G401.6 (cell line): ENCODE measurements at regions not wholly inside any gene's neighbourhood (a gene's known extent, or its start where the extent isn't known, plus 50 kb on each side); places are given as distances from the start of the nearest gene placed in this dataset.
A peak's percentile ranks its signal among the peaks of the same experiment; 100 is the strongest.
"Not testable (repeated sequence)": the region's sequence is repeated elsewhere in the genome, so short reads cannot be mapped to it uniquely, and the experiment has no call there.

Experiments
- FAIRE-seq: peaks from 2 replicates; lab custom pipeline; 2012; peaks lifted over from hg19 to GRCh38; lab: Jason Lieb, UNC

DNA sequence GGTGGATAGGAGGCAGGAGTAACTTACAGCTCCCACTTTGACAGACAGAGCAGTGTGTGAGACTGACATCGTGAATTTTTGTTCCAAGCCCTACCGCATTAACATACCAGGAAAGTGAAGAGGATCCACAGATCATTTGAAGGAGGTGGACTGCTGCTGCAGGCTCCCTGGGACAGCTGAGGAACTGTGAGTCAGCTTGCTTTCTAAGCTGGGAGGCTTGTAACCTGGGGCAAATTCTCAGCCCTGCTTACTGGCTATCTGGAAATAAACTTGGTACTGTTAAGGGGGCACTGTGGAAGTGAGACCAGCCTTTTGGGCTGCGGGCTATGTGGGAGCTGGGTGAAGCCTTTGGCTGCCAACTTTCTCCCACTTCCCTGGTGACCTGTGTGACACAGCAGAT lies 1202.5 kb downstream of the DNAJB9 start:
- no peak for FAIRE-seq

DNA sequence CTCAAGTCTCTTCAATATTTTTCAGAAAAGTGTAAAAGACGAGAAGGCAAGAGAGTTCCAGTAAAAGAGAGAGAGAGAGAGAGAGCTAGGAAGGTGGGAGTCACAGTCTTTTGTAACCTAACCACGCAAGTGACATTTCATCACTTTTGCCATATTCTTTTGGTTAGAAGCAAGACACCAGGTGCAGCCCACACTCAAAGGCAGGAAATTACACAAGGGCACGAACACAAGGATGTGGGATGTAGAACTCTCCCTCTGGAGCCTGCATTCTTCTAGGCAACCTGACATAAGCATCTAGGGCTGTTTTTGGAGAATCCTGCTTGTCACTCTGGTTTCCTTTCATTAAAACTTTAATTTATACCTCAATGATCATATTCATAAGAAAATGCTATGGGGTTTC lies 1213.1 kb downstream of the DNAJB9 start:
- FAIRE-seq: no peak

DNA sequence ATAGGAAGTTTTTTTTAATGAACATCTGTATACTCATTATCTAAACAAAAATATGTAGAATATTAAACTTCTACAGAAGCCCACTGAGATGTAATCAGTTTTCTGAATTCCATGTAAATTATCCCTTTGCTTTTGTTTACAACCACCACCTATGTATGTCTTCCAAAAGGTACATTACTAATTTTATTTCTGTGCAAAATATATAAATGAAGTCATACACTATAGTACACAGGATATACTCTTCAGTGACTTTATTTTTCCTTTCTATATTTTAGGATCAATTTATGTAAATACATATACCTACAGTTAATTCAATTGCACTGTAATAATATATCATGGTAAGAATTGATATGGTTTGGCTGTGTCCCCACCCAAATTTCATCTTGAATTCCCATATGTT lies 1236.9 kb downstream of the DNAJB9 start:
- FAIRE-seq: no peak

DNA sequence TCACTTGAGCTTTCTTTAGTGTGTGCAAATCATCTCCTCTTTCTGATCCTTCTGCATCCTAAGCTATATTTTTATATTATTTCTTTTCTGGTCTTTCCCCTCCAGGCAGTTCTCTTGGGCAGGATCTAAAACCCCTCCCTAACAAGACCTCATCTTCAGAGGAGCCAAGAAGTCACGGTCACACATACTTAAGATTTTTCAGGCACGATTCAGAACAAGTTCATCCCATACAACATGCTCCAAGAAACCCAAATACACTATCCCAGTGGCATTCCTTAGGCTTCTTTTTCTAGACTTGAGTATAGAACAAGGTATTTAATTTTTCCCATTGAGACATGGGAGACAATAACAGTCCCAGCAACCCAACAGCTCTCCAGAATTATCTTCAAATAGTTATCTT lies 1251.5 kb downstream of the DNAJB9 start:
- no peak for FAIRE-seq

DNA sequence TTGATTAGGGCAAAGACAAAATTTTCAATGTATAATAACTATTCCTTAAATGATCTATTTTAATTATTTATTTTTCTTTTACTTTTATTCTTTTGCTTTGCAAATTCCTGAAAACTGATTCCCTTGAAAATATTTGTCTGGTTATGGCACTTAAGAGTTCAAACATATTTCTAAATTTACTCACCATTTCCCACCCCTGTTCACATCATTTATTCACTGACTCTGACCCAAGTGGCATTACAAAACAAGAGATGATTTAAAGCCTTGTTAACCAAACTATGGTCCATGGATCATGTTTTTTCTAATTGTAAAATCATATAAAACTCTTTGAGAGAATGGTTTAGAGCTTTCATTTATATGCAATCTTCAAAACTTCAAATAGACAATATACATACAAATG lies 1256.1 kb upstream of the LRRN3 start:
- no peak for FAIRE-seq

GRCh38 chr7:109835577-109835976 lies 1255.3 kb upstream of the LRRN3 start:
- no peak for FAIRE-seq

DNA sequence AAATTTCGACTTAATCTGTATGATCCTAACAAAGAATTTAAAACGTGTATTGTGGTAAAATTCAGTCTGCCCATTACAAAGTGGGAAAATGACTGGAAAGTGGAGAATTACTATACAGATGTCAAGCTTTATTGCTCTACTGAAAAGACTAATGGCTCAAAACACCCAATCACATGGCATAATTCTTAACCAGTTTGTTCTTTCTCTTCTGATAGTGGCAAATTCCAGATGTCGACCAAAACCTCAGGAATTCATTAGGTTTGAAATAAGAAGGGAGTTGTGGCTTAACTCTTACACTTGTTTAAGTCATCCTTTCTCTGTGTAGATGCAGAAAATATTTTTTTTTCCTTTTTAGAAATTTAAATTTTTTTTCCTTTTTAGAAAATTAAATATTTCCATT lies 1254.9 kb upstream of the LRRN3 start:
- no peak for FAIRE-seq

DNA sequence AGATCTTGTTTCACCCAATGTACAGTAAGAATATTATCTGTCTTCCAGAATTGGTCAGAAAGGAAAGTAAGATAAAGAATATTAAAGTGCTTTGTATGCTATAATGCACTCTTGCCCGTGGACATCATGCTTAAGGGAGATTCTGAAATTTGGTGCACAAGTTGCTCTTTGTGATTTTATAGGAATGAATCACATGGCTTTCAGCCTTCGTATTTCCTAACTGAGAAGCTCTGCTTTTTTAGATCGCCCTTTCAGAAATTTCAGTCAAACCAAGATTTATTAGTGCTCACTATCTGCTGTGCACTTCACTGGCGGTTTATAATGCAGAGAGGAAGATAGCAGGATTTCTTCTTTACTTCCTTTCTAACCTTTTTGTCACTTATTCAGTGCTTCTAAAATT lies 1248.5 kb upstream of the LRRN3 start:
- FAIRE-seq: no peak

GRCh38 chr7:109844362-109844761 lies 1246.6 kb upstream of the LRRN3 start:
- FAIRE-seq: peak; percentile 37

DNA sequence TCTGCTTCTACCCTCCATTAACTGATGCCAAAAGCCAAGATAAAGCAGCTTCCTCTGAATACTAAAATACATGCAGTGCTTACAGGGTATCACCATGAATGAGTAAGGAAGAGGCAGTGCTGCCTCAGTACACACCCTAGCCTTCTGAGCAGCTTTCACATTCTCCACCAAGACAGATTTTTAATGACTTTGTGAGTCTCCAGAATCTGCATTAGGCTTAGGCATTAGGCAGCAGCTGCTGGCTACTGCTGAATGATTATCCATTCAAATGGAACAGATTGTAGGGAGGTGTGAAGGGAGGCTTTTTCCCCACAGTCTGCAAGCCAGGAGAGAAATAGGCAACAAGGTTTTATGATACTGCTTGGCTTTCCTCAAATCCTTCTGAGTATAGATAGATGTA lies 1226.7 kb upstream of the LRRN3 start:
- no peak for FAIRE-seq

- FAIRE-seq: no peak
These were observed 1222.6 kb upstream of the LRRN3 start for GRCh38 chr7:109868215-109868860.

DNA sequence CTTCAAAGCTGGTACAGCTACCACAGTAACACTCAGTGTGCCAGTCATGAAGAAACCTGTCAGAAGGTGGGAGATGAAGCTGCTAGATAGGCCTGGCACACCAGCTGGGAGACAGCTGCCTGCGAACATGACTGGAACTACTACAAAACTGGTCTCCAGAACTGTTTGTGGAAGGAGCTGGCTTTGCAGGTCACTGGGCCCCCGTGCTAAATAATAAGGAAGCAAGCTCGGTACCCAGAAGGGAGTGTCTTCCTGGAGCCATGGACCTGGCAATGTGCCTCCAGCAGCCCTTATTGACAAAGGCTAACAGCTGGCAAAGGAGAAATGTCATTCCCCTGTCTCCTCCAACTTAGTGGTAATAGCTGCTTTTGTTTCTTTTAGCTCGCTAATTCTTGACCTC lies 1217.6 kb upstream of the LRRN3 start:
- FAIRE-seq: no peak

DNA sequence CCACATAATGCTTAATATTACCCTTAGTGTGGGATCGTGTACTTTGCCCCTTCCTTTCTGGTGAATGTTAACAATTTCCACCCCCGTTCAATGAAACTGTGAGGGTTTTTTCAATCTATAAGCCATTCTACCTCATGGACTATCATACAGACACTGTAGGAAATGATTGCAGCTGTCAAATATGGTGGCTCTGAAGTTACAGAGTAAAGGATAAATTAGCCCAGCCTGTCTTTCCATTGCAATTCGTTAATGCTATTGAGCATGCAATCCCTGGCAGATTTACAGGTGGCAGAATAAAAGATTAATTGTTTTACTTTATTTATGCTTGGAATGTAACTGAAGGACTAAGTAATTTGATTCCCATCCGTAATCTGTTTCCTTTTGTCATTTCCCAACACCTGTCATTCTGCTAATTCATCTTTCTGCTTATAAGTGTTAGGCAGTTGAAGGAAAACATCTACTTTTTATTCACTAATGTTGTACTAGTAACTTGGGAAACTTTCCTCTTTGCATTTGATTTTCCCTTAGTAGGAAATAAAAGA lies 1211.6 kb upstream of the LRRN3 start:
- no peak for FAIRE-seq

DNA sequence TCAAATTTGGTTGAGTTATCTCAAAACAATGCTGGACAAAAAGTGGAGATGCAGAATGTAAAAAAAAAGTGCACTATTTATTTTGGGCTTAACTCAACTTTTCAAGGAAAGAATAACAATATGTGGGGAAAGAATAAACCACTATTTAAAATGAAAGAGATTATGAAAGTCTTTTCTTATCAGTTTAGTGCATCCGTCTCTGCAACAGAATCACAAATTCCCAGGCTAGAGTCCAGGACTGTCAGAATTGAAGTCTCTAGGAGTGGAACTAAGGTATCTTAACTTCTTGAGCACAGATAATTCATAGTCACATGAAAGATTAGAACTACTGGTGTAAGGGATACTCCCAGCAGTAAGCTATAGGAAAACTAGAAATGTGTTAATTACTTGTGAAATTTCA lies 1200.3 kb upstream of the LRRN3 start:
- FAIRE-seq: no peak

- FAIRE-seq: no peak
These were observed 1197.7 kb upstream of the LRRN3 start for GRCh38 chr7:109893231-109893630.

DNA sequence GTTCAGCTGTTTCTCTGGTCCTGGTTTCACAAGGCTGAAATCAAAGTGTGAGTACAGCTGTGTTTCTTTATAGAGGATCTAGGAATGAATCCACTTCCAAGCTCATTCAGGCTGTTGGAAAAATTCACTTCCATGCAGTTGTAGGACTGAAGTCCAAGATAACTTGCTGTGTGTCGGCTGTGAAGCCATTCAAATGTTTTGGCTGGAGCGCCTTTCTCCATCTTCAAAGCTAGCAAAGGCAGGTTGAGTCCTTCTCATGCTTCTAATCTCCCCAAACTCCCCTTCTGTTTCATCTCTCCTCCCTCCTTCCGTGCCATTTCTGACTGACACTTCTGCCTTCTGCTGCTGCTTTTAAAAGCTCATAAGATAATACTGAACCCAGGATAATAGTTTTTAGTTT lies 1195.4 kb upstream of the LRRN3 start:
- FAIRE-seq: no peak

DNA sequence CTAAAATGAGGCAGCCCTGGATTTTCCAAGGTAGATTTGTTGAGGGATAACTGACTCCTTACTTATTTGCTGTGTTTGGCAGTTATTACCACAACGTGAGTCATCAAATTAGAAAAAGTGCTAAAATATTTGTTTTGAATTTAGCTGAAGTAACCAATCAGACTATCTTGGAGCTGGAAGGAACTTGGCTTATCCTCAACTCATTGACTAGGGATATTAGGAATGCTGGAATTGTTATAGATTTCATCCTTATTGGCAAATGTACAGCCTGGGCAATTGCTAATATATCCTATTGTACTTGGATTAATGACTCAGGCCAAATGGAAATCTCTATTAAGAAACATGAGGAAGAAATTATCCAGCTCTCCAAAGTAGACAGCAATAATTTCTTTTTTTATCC lies 1189.0 kb upstream of the LRRN3 start:
- FAIRE-seq: no peak

DNA sequence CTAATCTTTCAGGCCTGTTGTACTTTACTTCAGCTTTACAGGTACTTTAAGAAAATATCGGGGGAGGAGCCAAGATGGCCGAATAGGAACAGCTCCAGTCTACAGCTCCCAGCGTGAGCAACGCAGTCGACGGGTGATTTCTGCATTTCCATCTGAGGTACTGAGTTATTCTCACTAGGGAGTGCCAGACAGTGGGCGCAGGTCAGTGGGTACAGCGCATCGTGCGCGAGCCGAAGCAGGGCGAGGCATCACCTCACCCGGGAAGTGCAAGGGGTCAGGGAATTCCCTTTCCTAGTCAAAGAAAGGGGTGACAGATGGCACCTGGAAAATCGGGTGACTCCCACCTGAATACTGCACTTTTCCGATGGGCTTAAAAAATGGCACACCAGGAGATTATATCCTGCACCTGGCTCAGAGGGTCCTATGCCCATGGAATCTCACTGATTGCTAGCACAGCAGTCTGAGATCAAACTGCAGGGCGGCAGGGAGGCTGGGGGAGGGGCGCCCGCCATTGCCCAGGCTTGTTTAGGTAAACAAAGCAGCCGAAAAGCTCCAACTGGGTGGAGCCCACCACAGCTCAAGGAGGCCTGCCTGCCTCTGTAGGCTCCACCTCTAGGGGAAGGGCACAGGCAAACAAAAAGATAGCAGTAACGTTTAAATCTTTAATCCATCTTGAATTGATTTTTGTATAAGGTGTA lies 1185.4 kb upstream of the LRRN3 start:
- FAIRE-seq: not testable (repeated sequence)

DNA sequence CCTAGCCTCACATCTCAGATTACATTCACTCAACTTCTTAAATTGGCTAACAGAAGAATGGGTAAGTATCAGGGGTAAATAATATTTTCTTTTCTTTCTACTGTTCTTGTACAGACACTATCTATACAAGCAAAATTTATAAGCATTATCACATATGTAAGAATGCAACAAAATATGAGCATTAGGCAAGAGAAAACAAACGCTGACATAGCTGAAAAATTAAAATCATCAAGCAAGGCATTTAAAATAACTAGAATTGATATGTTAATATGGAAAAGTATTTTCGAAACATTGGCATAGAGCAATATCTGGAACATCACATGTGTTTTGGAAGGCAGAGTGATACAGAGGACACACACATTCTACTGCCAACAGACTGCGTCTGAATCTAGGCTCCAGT lies 1175.3 kb upstream of the LRRN3 start:
- no peak for FAIRE-seq

- FAIRE-seq: no peak
These were observed 1164.2 kb upstream of the LRRN3 start for GRCh38 chr7:109926738-109927137.

- FAIRE-seq: no peak
These were observed 1160.9 kb upstream of the LRRN3 start for GRCh38 chr7:109930049-109930448.

GRCh38 chr7:109939207-109939606 lies 1151.7 kb upstream of the LRRN3 start:
- no peak for FAIRE-seq

DNA sequence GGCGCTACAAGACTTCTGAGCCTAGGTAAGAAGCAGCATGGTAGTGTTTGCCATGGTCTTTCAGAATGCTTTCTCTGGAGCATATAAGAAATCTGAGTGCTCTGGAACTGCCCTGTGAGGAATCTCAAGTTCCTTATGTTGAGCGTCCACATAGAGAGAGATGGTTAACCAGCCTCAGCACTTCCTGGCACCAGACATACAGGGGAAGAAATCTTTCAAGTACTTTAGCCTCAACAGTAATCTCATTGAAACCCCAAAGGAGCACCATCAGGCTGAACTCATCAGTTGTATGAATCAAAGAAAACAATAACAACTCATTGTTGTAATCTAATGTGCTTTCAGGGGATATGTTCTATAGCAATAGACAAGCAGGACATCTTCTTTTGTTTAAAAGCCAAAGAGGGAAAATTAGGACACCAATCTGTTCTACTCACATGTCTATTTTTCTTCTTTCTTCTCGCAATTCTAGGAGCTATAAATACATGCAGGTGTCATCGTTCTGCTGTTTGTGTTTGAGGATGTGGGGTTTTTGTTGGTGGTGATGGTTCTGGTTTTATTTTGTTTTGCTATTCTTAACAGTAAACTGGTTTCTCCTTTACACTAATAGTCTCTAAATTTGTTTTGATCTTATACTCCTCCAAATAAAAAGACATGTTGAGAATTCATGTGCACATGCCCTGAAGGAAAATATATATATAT lies 1145.0 kb upstream of the LRRN3 start:
- FAIRE-seq: no peak
